ENCODE measurements at regions not wholly inside any gene's neighbourhood (a gene's known extent, or its start where the extent isn't known, plus 50 kb on each side); places are given as distances from the start of the nearest gene placed in this dataset.

- Mint-ChIP-seq H3K36me3 (no peaks in the 10 kb centered on the region), H3K4me1 (peaks cover 27% of the 10 kb centered on the region), H3K9me3 (peaks cover 0 to 3% (median 0%) of the 10 kb centered on the region in 7 donors), H3K27ac (peak overlapping the region in 1 of 7 donors; percentile 2), H3K4me3 (no peak overlapping the region), H3K27me3 (ENCODE audit: low read depth in 3 of 3) (no peaks in the 10 kb centered on the region)
- Histone ChIP-seq H3K4me2 (replicated peaks; ENCODE audit: extremely low read depth, low read length, poor library complexity, severe bottlenecking) (no peak overlapping the region), H2AFZ (ENCODE audit: insufficient read depth, low read depth, low read length, poor library complexity, severe bottlenecking) (no peak overlapping the region), H3K9ac (ENCODE audit: insufficient read depth, low read length, poor library complexity, severe bottlenecking) (no peak overlapping the region), H3K9me3 (replicated peaks in 1 of 2; ENCODE audit: control insufficient read depth in 1 of 2, insufficient read depth in 1 of 2, low read length in 2 of 2) (no peaks in the 10 kb centered on the region), H3K4me3 (replicated peaks in 1 of 3; ENCODE audit: low read depth in 2 of 3, low read length in 3 of 3) (no peak overlapping the region), H3K27me3 (ENCODE audit: control insufficient read depth in 2 of 2, insufficient read depth in 2 of 2, low read length in 2 of 2) (no peaks in the 10 kb centered on the region), H3K79me2 (ENCODE audit: insufficient read depth, low read length) (no peaks in the 10 kb centered on the region), H4K20me1 (ENCODE audit: insufficient read depth, low read length) (no peaks in the 10 kb centered on the region), H3K27ac (ENCODE audit: low read depth in 1 of 2, low read length in 2 of 2) (no peak overlapping the region), H3K36me3 (replicated peaks in 1 of 2; ENCODE audit: control insufficient read depth in 1 of 2, insufficient read depth in 2 of 2, low read length in 2 of 2) (no peaks in the 10 kb centered on the region), H3K4me1 (ENCODE audit: control insufficient read depth in 1 of 2, insufficient read depth in 2 of 2, low read length in 2 of 2) (peaks cover 28 to 30% of the 10 kb centered on the region in 2 donors)
- intact Hi-C loops (cut with micrococcal nuclease): loop anchor here in 1 of 2 donors (5.0 kb wide), 1 partner anchor 76 kb away; no protein-coding TSS in a partner anchor
- TF ChIP-seq CTCF (IDR thresholded peaks at IDR 0.05): no peak
- 4% methylated on average over 3 of the region's 7 CpGs for WGBS (ENCODE audit: insufficient coverage)
- DNase-seq: peak; percentile 36 to 88 (median 66)
Observed at GRCh38 chr3:102018551-102018950, 169.2 kb downstream of the NFKBIZ start.

- Mint-ChIP-seq H3K27me3 (ENCODE audit: low read depth in 3 of 3) (no peaks in the 10 kb centered on the region), H3K4me1 (peaks cover 36% of the 10 kb centered on the region), H3K4me3 (peak overlapping the region in 1 of 2 donors; percentile 11), H3K9me3 (peaks cover 0 to 3% (median 0%) of the 10 kb centered on the region in 7 donors), H3K36me3 (no peaks in the 10 kb centered on the region), H3K27ac (peak overlapping the region in 6 of 7 donors; percentile 3 to 80 (median 53))
- no peak overlapping the region for H2AFZ ChIP-seq (ENCODE audit: insufficient read depth, low read depth, low read length, poor library complexity, severe bottlenecking)
- no peaks in the 10 kb centered on the region for H4K20me1 ChIP-seq (ENCODE audit: insufficient read depth, low read length)
- intact Hi-C loops (cut with micrococcal nuclease): loop anchor here (10.0 kb wide), 3 partner anchors 56 to 206 kb away; partner anchors contain the start of gene NFKBIZ (in 1 of the 2)
- no peaks in the 10 kb centered on the region for H3K79me2 ChIP-seq (ENCODE audit: insufficient read depth, low read length)
- TF ChIP-seq CTCF (IDR thresholded peaks at IDR 0.05): no peak
- H3K27me3 ChIP-seq (ENCODE audit: control insufficient read depth in 2 of 2, insufficient read depth in 2 of 2, low read length in 2 of 2): no peaks in the 10 kb centered on the region
- H3K4me3 ChIP-seq (replicated peaks in 1 of 3; ENCODE audit: low read depth in 2 of 3, low read length in 3 of 3): peak overlapping the region in 1 of 3 experiments; percentile 28
- H3K4me2 ChIP-seq (replicated peaks; ENCODE audit: extremely low read depth, low read length, poor library complexity, severe bottlenecking): peak overlapping the region; percentile 24
- H3K27ac ChIP-seq (ENCODE audit: low read depth in 1 of 2, low read length in 2 of 2): peak overlapping the region in 1 of 2 donors; percentile 50
- H3K9ac ChIP-seq (ENCODE audit: insufficient read depth, low read length, poor library complexity, severe bottlenecking): no peak overlapping the region
- H3K4me1 ChIP-seq (ENCODE audit: control insufficient read depth in 1 of 2, insufficient read depth in 2 of 2, low read length in 2 of 2): peaks cover 40 to 41% of the 10 kb centered on the region in 2 donors
- no peaks in the 10 kb centered on the region for H3K9me3 ChIP-seq (replicated peaks in 1 of 2; ENCODE audit: control insufficient read depth in 1 of 2, insufficient read depth in 1 of 2, low read length in 2 of 2)
- no CpG with 5 or more reads among the region's 1 CpG for WGBS (ENCODE audit: insufficient coverage)
- H3K36me3 ChIP-seq (replicated peaks in 1 of 2; ENCODE audit: control insufficient read depth in 1 of 2, insufficient read depth in 2 of 2, low read length in 2 of 2): no peaks in the 10 kb centered on the region
- DNase-seq: peak; percentile 19 to 61 (median 49)
Observed at GRCh38 chr3:102020735-102021134, 171.4 kb downstream of the NFKBIZ start.
